ENCODE measurements at regions not wholly inside any gene's neighbourhood (a gene's known extent, or its start where the extent isn't known, plus 50 kb on each side); places are given as distances from the start of the nearest gene placed in this dataset.

- no peak for DNase-seq
Measured at GRCh38 chr1:81430236-81430938, 370.3 kb upstream of the ADGRL2 start.

GRCh38 chr1:81428998-81429397 is 371.7 kb upstream of the ADGRL2 start:
- DNase-seq, result no peak

GRCh38 chr1:81424816-81425215 is 375.9 kb upstream of the ADGRL2 start:
- DNase-seq, result no peak

GRCh38 chr1:81424061-81424460 is 376.7 kb upstream of the ADGRL2 start:
- DNase-seq, result no peak

- DNase-seq, result no peak
Measured at GRCh38 chr1:81420760-81421159, 380.0 kb upstream of the ADGRL2 start.

- DNase-seq, result no peak
Measured at GRCh38 chr1:81414488-81415015, 386.2 kb upstream of the ADGRL2 start.

GRCh38 chr1:81412954-81413353 is 387.8 kb upstream of the ADGRL2 start:
- DNase-seq, result no peak

GRCh38 chr1:81410941-81411340 is 389.8 kb upstream of the ADGRL2 start:
- no peak for DNase-seq

- no peak for DNase-seq
Measured at GRCh38 chr1:81410351-81410750, 390.4 kb upstream of the ADGRL2 start.

- no peak for DNase-seq
Measured at GRCh38 chr1:81409780-81410274, 390.9 kb upstream of the ADGRL2 start.

- DNase-seq, result no peak
Measured at GRCh38 chr1:81409262-81409661, 391.5 kb upstream of the ADGRL2 start.

- no peak for DNase-seq
Measured at GRCh38 chr1:81408419-81408818, 392.3 kb upstream of the ADGRL2 start.

- DNase-seq, result peak; percentile 72
Measured at GRCh38 chr1:81407000-81407821, 393.5 kb upstream of the ADGRL2 start.

- DNase-seq, result no peak
Measured at GRCh38 chr1:81406292-81406999, 394.3 kb upstream of the ADGRL2 start.

- no peak for DNase-seq
Measured at GRCh38 chr1:81398041-81398440, 402.7 kb upstream of the ADGRL2 start.

- no peak for DNase-seq
Measured at GRCh38 chr1:81392526-81393226, 408.1 kb upstream of the ADGRL2 start.

GRCh38 chr1:81391125-81391828 is 409.5 kb upstream of the ADGRL2 start:
- peak; percentile 12 for DNase-seq

GRCh38 chr1:81388435-81388834 is 412.3 kb upstream of the ADGRL2 start:
- no peak for DNase-seq

- DNase-seq, result no peak
Measured at GRCh38 chr1:81387446-81387845, 413.3 kb upstream of the ADGRL2 start.

- no peak for DNase-seq
Measured at GRCh38 chr1:81382561-81382960, 418.2 kb upstream of the ADGRL2 start.

GRCh38 chr1:81381881-81382280 is 418.9 kb upstream of the ADGRL2 start:
- DNase-seq, result no peak

- DNase-seq, result no peak
Measured at GRCh38 chr1:81380436-81380835, 420.3 kb upstream of the ADGRL2 start.

Measured in NCI-H345 (cell line).